ENCODE measurements at regions not wholly inside any gene's neighbourhood (a gene's known extent, or its start where the extent isn't known, plus 50 kb on each side); places are given as distances from the start of the nearest gene placed in this dataset.

DNA sequence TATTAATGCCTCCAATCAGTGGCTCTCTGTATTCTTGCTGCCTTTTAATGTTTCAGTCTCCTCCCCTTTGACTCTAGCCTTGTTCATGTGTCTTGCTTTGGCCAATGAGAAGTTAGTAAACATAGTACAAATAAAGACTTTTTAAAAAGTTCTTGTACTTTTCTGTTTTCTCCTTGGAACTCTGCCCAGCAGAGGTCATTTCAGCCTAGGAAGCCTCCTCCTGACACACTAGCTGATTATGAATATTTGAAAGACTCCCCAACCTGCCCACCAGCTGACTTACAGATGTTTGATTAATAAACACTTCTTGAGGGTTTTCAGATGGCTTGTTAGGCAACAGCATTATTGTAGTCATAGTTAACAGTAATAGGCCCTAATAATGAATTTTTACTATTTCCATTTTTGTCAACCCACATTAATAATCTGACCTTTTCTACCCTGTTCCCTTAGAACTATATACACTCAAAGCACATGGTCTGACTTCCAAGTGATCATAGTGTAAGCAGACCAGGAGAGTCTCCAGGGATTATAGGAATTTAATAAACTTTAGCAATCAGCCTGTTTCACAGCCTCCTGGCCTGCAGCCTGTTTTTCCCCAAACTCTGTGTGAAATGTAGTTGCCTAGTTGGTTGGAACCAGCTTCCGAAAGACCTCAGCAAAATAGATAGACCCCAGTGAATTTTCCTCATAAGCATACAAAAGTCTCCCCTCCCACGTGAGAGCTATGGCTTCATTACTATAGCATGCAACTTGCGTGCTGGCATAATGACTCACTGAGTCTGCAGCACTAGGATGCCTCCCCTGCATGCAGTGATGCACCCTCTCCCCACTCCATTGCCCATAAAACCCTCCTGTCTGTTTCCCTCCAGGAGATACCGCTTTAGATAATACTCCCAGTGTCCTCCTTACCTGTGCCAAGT lies 670.7 kb upstream of the ZNF804A start:
- no peak overlapping the region for H2AFZ ChIP-seq (ENCODE audit: low read length, unreplicated experiment)
- no peak overlapping the region for H3K27ac ChIP-seq (ENCODE audit: low read depth, low read length)
- no peaks in the 10 kb centered on the region for H3K79me2 ChIP-seq (ENCODE audit: control insufficient read depth, insufficient read depth, low read length, unreplicated experiment)
- H3K36me3 ChIP-seq (ENCODE audit: insufficient read depth, low read length) = no peaks in the 10 kb centered on the region
- H3K4me3 ChIP-seq (ENCODE audit: low read depth, low read length) = no peak overlapping the region
- H3K4me1 ChIP-seq (ENCODE audit: control insufficient read depth, insufficient read depth, low read length, unreplicated experiment) = no peaks in the 10 kb centered on the region
- H3K27me3 ChIP-seq (ENCODE audit: insufficient read depth, low read length) = no peaks in the 10 kb centered on the region

DNA sequence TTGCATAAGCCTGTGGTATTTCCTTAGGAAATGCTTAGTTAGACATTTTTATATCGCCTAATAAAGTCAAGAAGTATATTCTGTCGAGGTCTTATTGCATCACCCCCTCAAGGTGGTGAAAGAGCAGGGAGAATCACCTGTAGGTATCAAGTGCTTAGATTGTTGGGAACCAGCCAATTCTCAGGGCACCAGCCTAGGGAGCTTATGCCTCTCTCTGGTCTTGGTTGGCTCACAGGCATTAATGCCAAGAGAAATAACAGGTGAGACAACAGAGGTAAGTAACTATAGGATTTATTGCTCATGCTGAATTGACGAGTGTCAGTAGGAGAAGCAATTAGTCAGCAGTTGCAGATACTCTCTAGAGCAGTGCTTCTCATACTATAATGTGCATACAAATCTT lies 663.3 kb upstream of the ZNF804A start:
- Histone ChIP-seq H3K4me3 (ENCODE audit: low read depth, low read length) (no peak overlapping the region), H3K27me3 (ENCODE audit: insufficient read depth, low read length) (no peaks in the 10 kb centered on the region), H3K4me1 (ENCODE audit: control insufficient read depth, insufficient read depth, low read length, unreplicated experiment) (no peaks in the 10 kb centered on the region), H3K79me2 (ENCODE audit: control insufficient read depth, insufficient read depth, low read length, unreplicated experiment) (no peaks in the 10 kb centered on the region), H3K27ac (ENCODE audit: low read depth, low read length) (no peak overlapping the region), H2AFZ (ENCODE audit: low read length, unreplicated experiment) (no peak overlapping the region), H3K36me3 (ENCODE audit: insufficient read depth, low read length) (no peaks in the 10 kb centered on the region)

DNA sequence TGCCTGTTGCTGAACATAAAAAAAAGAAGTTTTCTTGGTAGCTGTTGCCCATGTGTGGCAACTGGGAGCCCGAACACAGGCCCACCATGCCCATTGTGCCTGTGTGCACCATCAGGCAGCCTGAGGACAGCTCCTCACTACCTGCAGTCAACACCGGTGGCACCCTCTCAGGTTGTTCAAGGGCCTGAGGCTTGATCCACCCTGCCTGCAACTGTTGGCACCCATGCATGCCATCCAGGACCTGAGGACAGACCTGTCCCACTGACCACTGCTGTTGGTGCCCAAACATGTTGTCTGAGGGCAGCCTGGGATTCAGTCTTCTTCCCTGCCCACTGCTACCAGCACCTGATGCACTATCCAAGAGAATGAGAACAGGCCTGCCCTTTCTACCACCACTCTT lies 661.1 kb upstream of the ZNF804A start:
- Histone ChIP-seq H3K36me3 (ENCODE audit: insufficient read depth, low read length) (no peaks in the 10 kb centered on the region), H3K4me3 (ENCODE audit: low read depth, low read length) (no peak overlapping the region), H3K27me3 (ENCODE audit: insufficient read depth, low read length) (no peaks in the 10 kb centered on the region), H3K27ac (ENCODE audit: low read depth, low read length) (no peak overlapping the region), H3K79me2 (ENCODE audit: control insufficient read depth, insufficient read depth, low read length, unreplicated experiment) (no peaks in the 10 kb centered on the region), H2AFZ (ENCODE audit: low read length, unreplicated experiment) (no peak overlapping the region), H3K4me1 (ENCODE audit: control insufficient read depth, insufficient read depth, low read length, unreplicated experiment) (no peaks in the 10 kb centered on the region)

DNA sequence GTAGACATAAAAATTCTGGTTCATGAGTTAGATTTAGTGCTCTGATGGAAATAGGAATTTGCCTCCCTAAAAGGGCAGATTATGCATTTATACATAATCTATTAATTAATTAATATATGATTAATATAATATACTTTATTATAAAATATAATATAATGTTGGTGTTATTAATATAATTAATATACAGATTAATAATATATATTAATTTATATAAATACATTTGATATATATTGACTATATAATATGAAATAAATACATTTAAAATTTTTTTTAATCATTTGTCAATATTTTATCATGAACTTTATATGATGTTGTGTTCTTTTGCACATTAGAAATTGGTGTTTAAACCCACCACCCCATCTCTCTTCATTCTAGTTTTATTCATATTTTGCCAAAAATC lies 652.1 kb upstream of the ZNF804A start:
- H2AFZ ChIP-seq (ENCODE audit: low read length, unreplicated experiment) = no peak overlapping the region
- H3K27ac ChIP-seq (ENCODE audit: low read depth, low read length) = no peak overlapping the region
- no peaks in the 10 kb centered on the region for H3K79me2 ChIP-seq (ENCODE audit: control insufficient read depth, insufficient read depth, low read length, unreplicated experiment)
- H3K4me1 ChIP-seq (ENCODE audit: control insufficient read depth, insufficient read depth, low read length, unreplicated experiment) = no peaks in the 10 kb centered on the region
- H3K27me3 ChIP-seq (ENCODE audit: insufficient read depth, low read length) = no peaks in the 10 kb centered on the region
- H3K36me3 ChIP-seq (ENCODE audit: insufficient read depth, low read length) = no peaks in the 10 kb centered on the region
- H3K4me3 ChIP-seq (ENCODE audit: low read depth, low read length) = no peak overlapping the region

DNA sequence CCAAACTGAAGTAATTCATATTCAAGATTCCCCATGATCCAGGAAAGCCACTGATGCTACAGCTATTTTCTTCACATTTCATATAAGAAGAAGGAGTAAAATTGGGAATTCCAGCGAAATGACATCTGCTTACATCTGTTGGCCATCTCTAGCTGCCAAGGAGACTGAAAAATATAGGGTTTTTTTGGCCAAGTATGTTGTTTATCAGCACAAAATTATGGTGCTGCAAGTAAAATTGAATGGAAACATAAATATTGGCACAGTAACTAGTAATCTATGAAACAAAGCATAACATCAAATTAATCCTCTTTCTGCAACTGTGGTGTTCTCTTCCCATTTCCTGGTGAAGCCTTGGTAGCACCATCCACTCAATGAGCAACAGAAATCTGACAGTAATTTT lies 649.5 kb upstream of the ZNF804A start:
- Histone ChIP-seq H3K36me3 (ENCODE audit: insufficient read depth, low read length) (no peaks in the 10 kb centered on the region), H3K79me2 (ENCODE audit: control insufficient read depth, insufficient read depth, low read length, unreplicated experiment) (no peaks in the 10 kb centered on the region), H2AFZ (ENCODE audit: low read length, unreplicated experiment) (no peak overlapping the region), H3K4me1 (ENCODE audit: control insufficient read depth, insufficient read depth, low read length, unreplicated experiment) (no peaks in the 10 kb centered on the region), H3K27ac (ENCODE audit: low read depth, low read length) (no peak overlapping the region), H3K4me3 (ENCODE audit: low read depth, low read length) (no peak overlapping the region), H3K27me3 (ENCODE audit: insufficient read depth, low read length) (no peaks in the 10 kb centered on the region)

DNA sequence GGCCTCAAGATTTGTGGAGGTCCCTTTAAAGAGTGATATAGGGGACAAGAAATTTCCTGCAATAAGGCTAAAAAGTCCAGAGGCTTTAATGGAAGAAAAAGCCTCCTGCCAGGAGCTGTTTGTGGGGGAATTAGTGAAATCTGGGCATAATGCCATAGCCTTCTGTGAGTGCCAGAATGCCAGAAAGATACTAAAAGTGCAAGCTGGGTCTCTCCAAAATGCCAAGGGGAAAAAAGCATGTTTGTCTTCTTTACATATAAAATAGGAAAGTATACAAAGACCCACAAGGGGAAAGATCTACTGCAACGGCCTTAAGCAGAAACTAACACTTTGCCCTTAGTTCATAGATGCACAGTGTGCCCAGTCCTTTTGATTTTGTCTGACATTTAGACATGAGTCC lies 647.7 kb upstream of the ZNF804A start:
- Histone ChIP-seq H3K79me2 (ENCODE audit: control insufficient read depth, insufficient read depth, low read length, unreplicated experiment) (no peaks in the 10 kb centered on the region), H2AFZ (ENCODE audit: low read length, unreplicated experiment) (no peak overlapping the region), H3K27ac (ENCODE audit: low read depth, low read length) (no peak overlapping the region), H3K4me3 (ENCODE audit: low read depth, low read length) (no peak overlapping the region), H3K27me3 (ENCODE audit: insufficient read depth, low read length) (no peaks in the 10 kb centered on the region), H3K36me3 (ENCODE audit: insufficient read depth, low read length) (no peaks in the 10 kb centered on the region), H3K4me1 (ENCODE audit: control insufficient read depth, insufficient read depth, low read length, unreplicated experiment) (no peaks in the 10 kb centered on the region)

DNA sequence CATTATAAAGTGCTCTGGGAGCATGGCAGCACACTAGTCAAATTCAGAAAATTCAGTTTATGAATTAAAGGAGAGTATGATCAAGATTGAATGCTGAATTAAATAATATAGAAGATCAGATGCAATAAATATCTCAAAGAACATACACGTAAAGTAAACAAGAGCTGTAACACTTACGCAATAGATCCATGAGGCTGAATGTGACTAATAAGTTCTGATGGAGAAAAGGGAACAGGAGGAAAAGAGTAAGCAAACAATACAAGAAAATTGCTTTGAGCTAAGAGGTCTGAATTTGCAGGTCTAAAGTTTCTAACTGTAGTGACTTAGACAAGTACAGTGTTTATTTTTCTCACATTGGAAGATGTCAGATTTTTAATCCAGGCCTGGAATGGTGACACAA lies 646.7 kb upstream of the ZNF804A start:
- Histone ChIP-seq H3K27me3 (ENCODE audit: insufficient read depth, low read length) (no peaks in the 10 kb centered on the region), H3K4me3 (ENCODE audit: low read depth, low read length) (no peak overlapping the region), H3K27ac (ENCODE audit: low read depth, low read length) (no peak overlapping the region), H3K36me3 (ENCODE audit: insufficient read depth, low read length) (no peaks in the 10 kb centered on the region), H2AFZ (ENCODE audit: low read length, unreplicated experiment) (no peak overlapping the region), H3K4me1 (ENCODE audit: control insufficient read depth, insufficient read depth, low read length, unreplicated experiment) (no peaks in the 10 kb centered on the region), H3K79me2 (ENCODE audit: control insufficient read depth, insufficient read depth, low read length, unreplicated experiment) (no peaks in the 10 kb centered on the region)

DNA sequence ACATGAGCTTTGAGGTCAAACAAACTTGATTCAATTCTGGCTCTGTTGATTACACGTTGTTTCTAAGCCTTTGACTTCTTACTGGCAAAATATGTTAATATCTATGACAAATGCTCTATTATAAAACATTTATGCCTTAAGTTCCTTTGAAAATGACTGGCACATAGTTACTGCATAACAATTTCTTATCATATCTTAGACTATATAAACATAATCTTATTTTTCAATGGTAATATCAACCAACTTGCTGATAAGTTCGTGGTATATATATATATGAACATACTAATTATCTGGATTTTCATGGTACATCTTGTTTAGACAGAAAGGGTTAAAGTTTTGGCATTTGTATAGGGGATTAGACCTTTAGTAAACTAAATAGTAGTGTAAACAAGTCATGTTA lies 645.6 kb upstream of the ZNF804A start:
- Histone ChIP-seq H3K27ac (ENCODE audit: low read depth, low read length) (no peak overlapping the region), H3K36me3 (ENCODE audit: insufficient read depth, low read length) (no peaks in the 10 kb centered on the region), H3K79me2 (ENCODE audit: control insufficient read depth, insufficient read depth, low read length, unreplicated experiment) (no peaks in the 10 kb centered on the region)

DNA sequence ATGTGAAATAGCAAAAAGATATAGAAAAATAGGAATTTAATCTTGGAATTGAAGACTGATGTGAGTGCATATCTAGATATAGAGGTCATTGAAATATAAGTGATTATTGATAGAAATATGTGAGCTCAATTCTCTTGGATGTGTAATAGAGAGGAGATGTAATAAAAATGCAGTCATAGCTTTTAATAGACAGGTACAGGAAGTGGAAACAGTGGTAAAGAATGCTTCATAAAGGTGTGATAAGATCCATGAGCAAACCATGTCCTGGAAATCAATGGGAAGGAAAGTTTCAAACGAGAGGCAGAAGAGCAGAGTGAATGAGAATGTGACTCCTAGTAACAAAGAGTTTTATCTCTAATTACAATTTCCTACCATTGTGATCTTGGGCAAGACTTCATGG lies 634.7 kb upstream of the ZNF804A start:
- no peaks in the 10 kb centered on the region for H3K36me3 ChIP-seq (ENCODE audit: insufficient read depth, low read length)
- no peaks in the 10 kb centered on the region for H3K4me1 ChIP-seq (ENCODE audit: control insufficient read depth, insufficient read depth, low read length, unreplicated experiment)
- H2AFZ ChIP-seq (ENCODE audit: low read length, unreplicated experiment) = no peak overlapping the region
- H3K79me2 ChIP-seq (ENCODE audit: control insufficient read depth, insufficient read depth, low read length, unreplicated experiment) = no peaks in the 10 kb centered on the region
- H3K4me3 ChIP-seq (ENCODE audit: low read depth, low read length) = no peak overlapping the region
- H3K27me3 ChIP-seq (ENCODE audit: insufficient read depth, low read length) = no peaks in the 10 kb centered on the region
- no peak overlapping the region for H3K27ac ChIP-seq (ENCODE audit: low read depth, low read length)

More for the DNA sequence above, 645.6 kb upstream of the ZNF804A start:
- H3K27me3 ChIP-seq (ENCODE audit: insufficient read depth, low read length) = no peaks in the 10 kb centered on the region
- no peak overlapping the region for H2AFZ ChIP-seq (ENCODE audit: low read length, unreplicated experiment)
- no peak overlapping the region for H3K4me3 ChIP-seq (ENCODE audit: low read depth, low read length)
- no peaks in the 10 kb centered on the region for H3K4me1 ChIP-seq (ENCODE audit: control insufficient read depth, insufficient read depth, low read length, unreplicated experiment)

DNA sequence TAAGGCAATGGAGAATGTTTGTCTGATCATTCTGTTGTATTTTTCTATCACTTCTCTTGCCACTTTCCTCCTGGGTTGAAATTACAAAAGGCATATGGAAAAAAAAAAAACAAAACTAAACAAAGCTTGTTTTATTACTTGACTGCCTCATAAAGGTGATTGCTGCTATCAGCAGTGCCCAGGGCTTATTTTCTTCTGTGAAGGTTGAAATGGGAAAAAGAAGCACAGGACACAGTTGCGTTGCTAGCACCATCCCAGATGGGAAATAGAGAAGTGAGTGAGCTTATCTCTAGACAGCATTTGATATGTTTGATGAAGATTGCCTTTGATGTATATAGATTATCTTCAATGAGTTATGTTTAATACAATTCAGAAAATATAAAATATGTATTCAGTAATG lies 633.8 kb upstream of the ZNF804A start:
- Histone ChIP-seq H2AFZ (ENCODE audit: low read length, unreplicated experiment) (no peak overlapping the region), H3K27ac (ENCODE audit: low read depth, low read length) (no peak overlapping the region), H3K4me3 (ENCODE audit: low read depth, low read length) (no peak overlapping the region), H3K27me3 (ENCODE audit: insufficient read depth, low read length) (no peaks in the 10 kb centered on the region), H3K36me3 (ENCODE audit: insufficient read depth, low read length) (no peaks in the 10 kb centered on the region), H3K4me1 (ENCODE audit: control insufficient read depth, insufficient read depth, low read length, unreplicated experiment) (no peaks in the 10 kb centered on the region), H3K79me2 (ENCODE audit: control insufficient read depth, insufficient read depth, low read length, unreplicated experiment) (no peaks in the 10 kb centered on the region)

DNA sequence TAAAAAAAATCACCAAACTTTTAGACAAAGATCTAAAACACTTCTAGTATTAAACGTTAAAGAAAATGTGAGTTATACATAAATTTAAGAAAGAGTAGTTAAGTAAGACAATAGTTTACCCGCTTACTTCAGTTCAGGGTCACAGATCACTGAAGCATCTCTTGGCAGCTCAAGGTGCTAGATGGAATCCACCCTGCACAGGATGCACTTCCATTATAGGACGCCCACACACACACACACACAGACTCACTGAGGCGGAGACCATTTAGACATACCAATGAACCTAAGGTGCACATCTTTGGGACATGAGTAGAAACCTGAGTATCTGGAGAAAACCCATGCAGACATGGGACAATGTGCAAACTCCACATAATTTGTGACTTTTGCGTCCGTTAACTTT lies 630.6 kb upstream of the ZNF804A start:
- H3K36me3 ChIP-seq (ENCODE audit: insufficient read depth, low read length) = no peaks in the 10 kb centered on the region

More for the DNA sequence above, 630.6 kb upstream of the ZNF804A start:
- no peaks in the 10 kb centered on the region for H3K4me1 ChIP-seq (ENCODE audit: control insufficient read depth, insufficient read depth, low read length, unreplicated experiment)
- no peak overlapping the region for H3K27ac ChIP-seq (ENCODE audit: low read depth, low read length)
- no peaks in the 10 kb centered on the region for H3K79me2 ChIP-seq (ENCODE audit: control insufficient read depth, insufficient read depth, low read length, unreplicated experiment)
- no peak overlapping the region for H2AFZ ChIP-seq (ENCODE audit: low read length, unreplicated experiment)
- no peak overlapping the region for H3K4me3 ChIP-seq (ENCODE audit: low read depth, low read length)
- H3K27me3 ChIP-seq (ENCODE audit: insufficient read depth, low read length) = no peaks in the 10 kb centered on the region

Data from ACC112 (cell line).